ENCODE measurements at regions not wholly inside any gene's neighbourhood (a gene's known extent, or its start where the extent isn't known, plus 50 kb on each side); places are given as distances from the start of the nearest gene placed in this dataset.

- TF ChIP-seq ZFP36 (IDR thresholded peaks at IDR 0.05; ENCODE audit: borderline replicate concordance, partially characterized antibody), result no peak
- FAIRE-seq (no peak), DNase-seq (ENCODE audit: low read depth in 1 of 2, low spot score in 1 of 2) (no peak), ATAC-seq (no peak)
- Histone ChIP-seq H3K4me2 (no peak overlapping the region), H3K4me1 (no peaks in the 10 kb centered on the region), H3K27ac (no peak overlapping the region), H3K4me3 (no peak overlapping the region), H3K9me3 (peaks cover 4% of the 10 kb centered on the region; the same call in 1 of the 3 replicates)
- CTCF ChIA-PET, result no interaction called here
- POLR2A ChIA-PET, result no interaction called here
- 63% methylated on average over 1 of the region's 9 CpGs for WGBS (ENCODE audit: missing lambda C conversion rate)
These were observed 328.9 kb upstream of the IRX2 start for GRCh38 chr5:3080366-3080765.

- Histone ChIP-seq H3K9me3 (peaks cover 4% of the 10 kb centered on the region; the same call in 2 of the 3 replicates), H3K4me2 (no peak overlapping the region), H3K4me3 (no peak overlapping the region), H3K27ac (no peak overlapping the region), H3K4me1 (no peaks in the 10 kb centered on the region)
- POLR2A ChIA-PET, result no interaction called here
- CTCF ChIA-PET, result no interaction called here
- 18% methylated on average over 10 of the region's 10 CpGs for WGBS (ENCODE audit: missing lambda C conversion rate)
- FAIRE-seq (no peak), ATAC-seq (no peak), DNase-seq (ENCODE audit: low read depth in 1 of 2, low spot score in 1 of 2) (no peak)
- TF ChIP-seq PBX3 (IDR thresholded peaks at IDR 0.05), result no peak
- TF ChIP-seq EHF (CRISPR knock-in tag; IDR thresholded peaks at IDR 0.05), result no peak
- TF ChIP-seq HEYL (CRISPR knock-in tag; IDR thresholded peaks at IDR 0.05), result no peak
- no peak for TF ChIP-seq RNF2 (IDR thresholded peaks at IDR 0.05; ENCODE audit: borderline replicate concordance, low read depth)
- TF ChIP-seq RFX5 (IDR thresholded peaks at IDR 0.05), result no peak
- no peak for TF ChIP-seq CTCF (IDR thresholded peaks at IDR 0.05)
- no peak for TF ChIP-seq MAFK (IDR thresholded peaks at IDR 0.05; ENCODE audit: partially characterized antibody)
- TF ChIP-seq EHMT2 (IDR thresholded peaks at IDR 0.05; ENCODE audit: low read depth), result no peak
These were observed 326.2 kb upstream of the IRX2 start for GRCh38 chr5:3077684-3078083.

GRCh38 chr5:3075309-3075708 is 323.8 kb upstream of the IRX2 start:
- H3K4me2 ChIP-seq, result no peak overlapping the region
- no peak overlapping the region for H3K27ac ChIP-seq
- ATAC-seq, result no peak
- no peaks in the 10 kb centered on the region for H3K4me1 ChIP-seq
- no peak for DNase-seq (ENCODE audit: low read depth in 1 of 2, low spot score in 1 of 2)
- H3K9me3 ChIP-seq, result peaks cover 4% of the 10 kb centered on the region; the same call in 2 of the 3 replicates
- ChIA-PET POLR2A (no interaction called here), CTCF (no interaction called here)
- H3K4me3 ChIP-seq, result no peak overlapping the region
- WGBS (ENCODE audit: missing lambda C conversion rate), result 37% methylated on average over 2 of the region's 2 CpGs
- no peak for FAIRE-seq
- TF ChIP-seq TFCP2L1 (CRISPR knock-in tag; IDR thresholded peaks at IDR 0.05), result no peak
- TF ChIP-seq ZSCAN20 (CRISPR knock-in tag; IDR thresholded peaks at IDR 0.05), result no peak
- TF ChIP-seq ZNF302 (CRISPR knock-in tag; IDR thresholded peaks at IDR 0.05), result no peak
- no peak for TF ChIP-seq USF2 (IDR thresholded peaks at IDR 0.05)
- TF ChIP-seq ZFP36 (IDR thresholded peaks at IDR 0.05; ENCODE audit: borderline replicate concordance, partially characterized antibody), result no peak

GRCh38 chr5:3068401-3068800 is 316.9 kb upstream of the IRX2 start:
- no peak overlapping the region for H3K4me2 ChIP-seq
- H3K4me1 ChIP-seq, result no peaks in the 10 kb centered on the region
- WGBS (ENCODE audit: missing lambda C conversion rate), result 2% methylated on average over 5 of the region's 5 CpGs
- TF ChIP-seq HOXB13 (CRISPR knock-in tag; IDR thresholded peaks at IDR 0.05; ENCODE audit: low read depth) (no peak), MAFK (IDR thresholded peaks at IDR 0.05; ENCODE audit: partially characterized antibody) (no peak), KDM1A (IDR thresholded peaks at IDR 0.05; ENCODE audit: low read depth) (no peak), RFX5 (IDR thresholded peaks at IDR 0.05) (no peak), RAD21 (conservative IDR thresholded peaks at IDR 0.05 in 1 of 2, IDR thresholded peaks at IDR 0.05 in 1 of 2) (no peak), ZSCAN20 (CRISPR knock-in tag; IDR thresholded peaks at IDR 0.05) (no peak), FOXS1 (CRISPR knock-in tag; IDR thresholded peaks at IDR 0.05) (no peak), CBX8 (IDR thresholded peaks at IDR 0.05) (no peak), HMGXB4 (CRISPR knock-in tag; IDR thresholded peaks at IDR 0.05; ENCODE audit: borderline replicate concordance) (no peak), ATOH8 (CRISPR knock-in tag; IDR thresholded peaks at IDR 0.05; ENCODE audit: low read depth) (no peak), FOSB (CRISPR knock-in tag; IDR thresholded peaks at IDR 0.05) (no peak), GATA3 (IDR thresholded peaks at IDR 0.05; ENCODE audit: borderline replicate concordance) (no peak)
- no peak for ATAC-seq
- no peak for DNase-seq (ENCODE audit: low read depth in 1 of 2, low spot score in 1 of 2)
- ChIA-PET CTCF (no interaction called here), POLR2A (no interaction called here)
- H3K9me3 ChIP-seq, result no peaks in the 10 kb centered on the region; the same call in 1 of the 3 replicates
- no peak overlapping the region for H3K4me3 ChIP-seq
- no peak for FAIRE-seq
- no peak overlapping the region for H3K27ac ChIP-seq

All from A549 (cell line).